ELF-1 (cell line): ENCODE measurements at regions not wholly inside any gene's neighbourhood (a gene's known extent, or its start where the extent isn't known, plus 50 kb on each side); places are given as distances from the start of the nearest gene placed in this dataset.

Source experiments
- DNase-seq: peaks from one replicate; pipeline ENCODE4 v3.0.0-alpha.2; 2016; ENCODE audit warnings: low read depth, low spot score

DNA sequence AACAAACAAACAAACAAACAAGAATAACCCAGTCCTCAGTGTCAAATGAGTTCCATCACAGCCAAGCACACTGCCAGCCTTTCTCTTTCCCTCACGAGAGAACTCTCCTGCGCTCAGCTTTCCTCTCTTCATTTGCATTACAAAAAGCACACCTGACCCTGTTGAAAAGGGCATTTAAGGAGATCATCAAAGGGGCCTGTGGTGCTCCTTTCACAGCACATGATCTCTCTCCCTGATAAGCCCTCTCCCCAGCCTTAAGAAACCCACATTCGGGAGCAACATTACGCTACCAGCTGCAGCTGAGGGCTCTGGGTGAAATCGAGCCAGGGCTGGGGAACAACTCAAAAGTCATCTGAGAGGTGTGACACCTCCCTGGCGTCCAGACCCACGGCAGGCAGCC, 165.6 kb upstream of the TMCC3 start:
- DNase-seq = peak; percentile 94

DNA sequence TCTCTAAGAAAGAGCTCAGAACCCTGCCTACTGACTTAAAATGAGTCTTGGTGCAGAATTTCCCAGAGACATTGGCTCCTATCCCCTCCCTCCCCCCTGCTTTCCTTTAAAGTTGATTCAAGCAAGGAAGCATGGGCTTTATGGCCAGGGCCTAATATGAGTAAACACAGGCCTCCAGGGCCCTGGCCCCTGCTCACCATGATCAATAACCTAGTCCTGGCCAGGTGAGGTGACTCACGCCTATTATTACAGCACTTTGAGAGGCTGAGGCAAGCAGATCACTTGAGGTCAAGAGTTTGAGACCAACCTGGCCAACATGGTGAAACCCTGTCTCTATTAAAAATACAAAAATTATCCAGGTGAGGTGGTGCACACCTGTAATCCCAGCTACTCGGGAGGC, 165.1 kb upstream of the TMCC3 start:
- DNase-seq = peak; percentile 13

DNA sequence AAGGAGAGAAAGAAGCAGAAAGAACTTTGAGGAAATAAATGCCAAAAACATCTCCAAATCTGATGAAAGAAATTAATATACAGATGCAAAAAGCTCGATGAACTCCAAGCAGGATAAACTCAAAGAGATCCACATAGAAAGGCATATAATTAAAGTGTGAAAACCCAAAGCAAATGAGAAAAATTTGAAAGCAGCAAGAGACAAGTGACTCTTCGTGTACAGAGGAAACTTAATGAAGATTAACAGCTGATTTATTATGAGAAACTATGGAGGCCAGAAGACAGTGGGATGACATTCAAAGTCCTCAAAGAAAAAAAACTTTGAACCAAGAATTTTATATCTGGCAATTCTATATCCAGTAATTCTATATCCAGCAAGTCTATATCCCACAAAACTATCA, 163.0 kb upstream of the TMCC3 start:
- no peak for DNase-seq

- DNase-seq = no peak
These were observed 162.0 kb upstream of the TMCC3 start for GRCh38 chr12:94812345-94812744.

DNA sequence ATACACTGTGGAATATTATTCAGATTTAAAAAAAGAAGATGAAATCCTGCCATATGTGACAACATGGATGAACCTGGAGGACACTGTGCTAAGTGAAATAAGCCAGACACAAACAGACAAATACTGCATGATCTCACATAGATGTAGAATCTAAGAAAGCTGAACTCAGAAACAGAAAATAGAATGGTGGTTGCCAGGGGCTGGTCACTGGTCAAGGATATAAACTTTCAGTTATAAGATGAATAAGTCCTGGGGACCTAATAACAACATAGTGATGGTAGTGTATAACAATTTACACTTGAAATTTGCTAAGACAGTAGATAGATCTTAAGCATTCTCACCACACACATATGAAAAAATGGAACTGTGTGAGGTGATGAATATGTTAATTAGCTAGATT, 161.3 kb upstream of the TMCC3 start:
- DNase-seq = no peak

DNA sequence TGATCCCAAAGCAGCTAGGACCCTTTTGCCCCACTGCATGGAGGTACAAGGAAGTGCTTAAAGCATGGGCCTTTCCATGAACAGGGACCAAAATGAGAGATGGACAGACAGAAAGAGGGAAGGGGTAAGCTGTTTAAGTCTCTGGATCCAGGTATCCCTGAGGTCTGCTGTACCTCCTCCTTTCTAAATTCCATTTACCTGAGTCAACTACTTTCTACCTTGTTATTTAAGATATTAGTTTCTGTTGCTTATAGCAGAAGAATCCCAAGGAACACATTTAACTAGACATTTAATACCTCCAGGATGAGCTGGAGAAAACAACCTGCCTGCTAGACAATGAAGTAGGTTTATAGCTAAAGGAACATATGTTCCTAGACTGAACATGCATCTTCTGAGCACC, 157.6 kb upstream of the TMCC3 start:
- DNase-seq = no peak

- no peak for DNase-seq
These were observed 156.3 kb upstream of the TMCC3 start for GRCh38 chr12:94806617-94807016.

- DNase-seq = no peak
These were observed 155.6 kb upstream of the TMCC3 start for GRCh38 chr12:94805749-94806529.

GRCh38 chr12:94803939-94804338, 153.6 kb upstream of the TMCC3 start:
- DNase-seq = no peak

GRCh38 chr12:94802796-94803195, 152.4 kb upstream of the TMCC3 start:
- no peak for DNase-seq

DNA sequence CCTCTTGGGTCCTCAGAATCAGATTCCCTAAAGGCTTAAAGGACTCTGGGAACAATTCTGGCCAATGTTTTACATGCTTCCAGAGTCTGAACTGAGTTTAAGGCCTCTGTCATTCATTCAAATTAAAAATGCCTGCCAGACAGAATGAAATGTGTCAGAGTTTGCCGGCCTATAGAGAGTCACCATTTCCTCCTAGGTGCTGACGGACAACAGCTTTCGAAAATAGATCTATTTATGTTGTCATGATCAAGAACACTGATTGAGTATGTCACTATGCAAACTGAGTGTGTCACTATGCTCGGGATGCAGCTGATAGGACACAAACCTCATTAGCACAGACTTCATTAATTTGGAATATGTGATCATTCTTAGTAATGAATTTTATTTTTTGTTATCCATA, 151.4 kb upstream of the TMCC3 start:
- DNase-seq = no peak

DNA sequence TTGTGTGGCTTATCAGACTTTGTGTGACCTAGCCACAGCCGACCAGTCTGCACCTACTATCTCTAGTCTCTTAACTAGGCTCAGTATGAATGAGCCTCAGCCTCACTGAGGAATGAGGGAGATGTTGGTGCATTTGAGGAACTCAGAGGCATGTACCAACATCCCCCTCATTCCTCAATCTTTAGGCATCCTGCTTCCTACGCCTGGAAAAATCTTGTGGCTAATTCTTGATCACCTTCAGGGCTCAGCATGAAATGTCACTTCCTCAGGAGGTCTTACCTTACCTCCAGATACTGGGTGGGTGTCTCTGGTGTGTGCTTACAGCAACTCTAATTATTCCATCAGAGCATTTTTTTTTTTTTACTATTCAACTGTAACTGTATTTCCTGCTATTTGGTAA, 148.8 kb upstream of the TMCC3 start:
- no peak for DNase-seq

DNA sequence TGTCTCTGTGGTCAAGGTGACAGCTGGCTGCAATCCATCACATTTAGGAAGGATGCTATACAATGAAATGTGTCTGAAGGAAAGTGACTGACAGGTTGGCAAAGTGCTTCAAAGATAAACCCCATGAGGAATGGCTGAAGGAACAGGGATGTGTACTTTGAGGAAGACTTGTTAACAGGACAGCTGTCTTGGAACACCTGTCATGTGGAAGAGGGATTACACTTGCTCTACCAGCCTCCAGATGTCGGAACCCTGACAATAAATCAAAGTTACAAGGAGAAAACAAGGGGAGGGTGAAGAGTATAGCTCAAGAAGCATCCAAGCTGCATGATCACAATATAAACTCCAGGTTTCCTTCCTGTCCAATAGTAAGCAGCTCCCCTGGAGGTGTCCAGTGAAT, 147.8 kb upstream of the TMCC3 start:
- no peak for DNase-seq

GRCh38 chr12:94795520-94795919, 145.2 kb upstream of the TMCC3 start:
- peak; percentile 71 for DNase-seq

- no peak for DNase-seq
These were observed 144.7 kb upstream of the TMCC3 start for GRCh38 chr12:94795044-94795443.

DNA sequence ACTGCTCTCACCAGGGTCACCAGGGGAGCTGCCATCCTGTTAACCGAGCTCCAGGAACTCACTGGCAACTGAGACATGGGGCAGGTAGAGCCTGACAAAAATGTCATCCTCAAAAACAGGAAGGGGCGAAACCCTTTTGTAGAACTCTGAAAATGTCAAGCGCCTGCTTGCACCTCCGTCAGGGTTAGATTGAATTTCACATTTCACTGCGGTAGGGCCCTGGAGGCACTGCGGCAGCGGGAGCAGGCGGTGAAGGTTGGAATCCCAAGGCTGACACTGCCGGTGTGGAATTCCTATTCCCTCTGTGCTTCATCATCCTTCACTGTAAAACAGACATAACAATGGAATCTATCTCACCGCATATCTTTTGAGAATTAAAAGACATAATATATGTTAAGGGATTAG, 142.8 kb upstream of the TMCC3 start:
- peak; percentile 83 for DNase-seq

DNA sequence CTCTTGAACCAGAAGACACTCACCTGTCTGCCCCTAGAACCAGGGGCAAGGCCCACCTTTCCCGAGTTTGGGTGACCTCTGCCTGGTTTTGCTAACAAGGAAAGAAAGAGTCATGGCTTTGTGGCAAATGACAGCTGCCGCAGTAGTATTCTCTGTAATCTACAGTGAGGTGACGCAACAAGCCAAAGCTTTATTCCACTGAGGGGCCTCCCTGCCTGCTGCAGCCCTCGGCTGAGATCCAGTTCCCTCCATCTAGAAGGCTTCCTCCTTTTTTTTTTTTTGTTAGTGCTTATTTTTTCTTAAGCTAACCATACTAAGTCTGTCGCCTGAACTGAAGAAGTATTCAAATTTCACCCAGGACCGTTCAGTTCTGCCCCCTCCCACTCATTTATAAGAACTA, 142.3 kb upstream of the TMCC3 start:
- peak; percentile 18 for DNase-seq

DNA sequence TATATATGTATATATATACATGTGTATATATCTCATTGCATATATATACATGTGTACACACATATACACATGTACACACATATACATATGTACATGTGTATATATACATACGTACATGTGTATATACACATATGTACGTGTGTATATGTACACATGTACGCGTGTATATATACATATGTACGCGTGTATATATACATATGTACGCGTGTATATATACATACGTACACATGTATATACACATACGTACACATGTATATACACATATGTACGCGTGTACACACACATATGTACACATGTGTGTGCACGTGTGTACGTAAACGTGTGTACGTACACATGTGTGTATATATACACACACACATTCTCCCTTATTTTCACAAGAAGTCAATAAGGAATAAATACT, 141.6 kb upstream of the TMCC3 start:
- no peak for DNase-seq

DNA sequence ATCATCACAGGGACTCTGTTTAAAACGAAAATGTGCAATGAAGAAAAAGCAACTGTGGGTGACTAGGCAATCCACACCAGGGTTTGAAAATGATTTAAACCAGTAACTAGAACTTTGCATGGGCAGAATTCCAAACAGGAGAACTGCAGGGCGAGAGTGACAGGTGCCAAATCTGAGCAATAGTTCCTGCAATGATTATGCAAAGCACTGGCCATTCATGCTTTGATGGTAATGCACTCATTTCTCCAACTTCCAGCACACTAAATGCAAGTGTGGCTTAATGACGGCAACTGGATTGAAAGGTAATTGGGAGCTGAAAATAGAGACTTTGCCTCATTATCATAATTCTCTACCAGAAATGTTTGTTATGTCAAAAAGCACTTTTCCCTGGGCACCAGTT, 140.5 kb upstream of the TMCC3 start:
- no peak for DNase-seq

DNA sequence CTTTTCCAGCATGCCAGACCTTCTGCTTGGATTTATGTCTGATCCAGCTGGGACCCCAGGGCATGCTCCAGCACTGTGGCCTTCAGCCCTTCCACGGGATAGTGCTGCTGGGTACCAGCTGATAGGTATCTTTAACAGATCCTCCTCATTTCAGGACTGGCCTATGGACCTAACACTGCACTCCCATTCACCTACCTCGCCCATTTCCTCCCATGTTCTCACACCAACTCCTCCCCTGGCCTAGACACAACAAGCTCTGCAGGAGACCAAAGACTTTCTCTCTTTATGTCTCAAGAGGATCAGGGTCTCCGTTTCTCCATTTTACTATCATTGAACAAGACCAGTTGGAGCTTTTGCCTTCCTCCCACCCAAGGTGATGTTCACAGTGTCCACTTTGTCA, 140.0 kb upstream of the TMCC3 start:
- DNase-seq = no peak

DNA sequence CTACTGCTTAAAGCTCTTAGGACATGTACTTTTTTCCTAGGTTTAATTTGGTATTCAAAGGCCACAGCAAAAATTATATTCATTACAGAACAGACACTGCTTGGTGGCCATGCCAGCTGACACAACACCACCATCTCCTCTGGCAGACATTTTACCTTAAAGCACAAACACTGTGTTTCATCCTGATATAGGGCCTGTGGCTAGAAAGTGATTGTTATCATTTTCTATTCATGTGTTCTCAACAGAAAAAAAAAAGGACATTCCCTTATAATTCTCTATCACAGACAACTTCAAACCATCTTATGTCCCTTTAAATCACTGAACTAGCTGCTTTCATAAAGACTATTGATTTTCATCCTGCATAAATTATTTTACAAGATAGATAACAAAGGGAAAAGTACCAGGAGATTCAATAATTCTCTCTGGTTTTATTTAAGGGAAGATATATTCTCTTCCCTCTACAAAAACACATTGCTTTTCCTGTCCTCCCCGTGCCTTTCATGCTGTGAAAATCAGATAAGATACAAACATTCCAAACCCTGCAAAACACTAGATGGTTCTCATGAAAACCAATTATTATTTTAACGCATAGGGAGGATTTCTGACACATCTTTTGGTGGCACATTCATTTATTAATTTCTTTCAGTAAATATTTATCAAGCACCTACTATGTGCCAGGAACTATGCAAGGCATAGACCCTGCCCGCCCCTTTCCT, 139.3 kb upstream of the TMCC3 start:
- DNase-seq = no peak

GRCh38 chr12:94788298-94788697, 137.9 kb upstream of the TMCC3 start:
- DNase-seq = no peak

DNA sequence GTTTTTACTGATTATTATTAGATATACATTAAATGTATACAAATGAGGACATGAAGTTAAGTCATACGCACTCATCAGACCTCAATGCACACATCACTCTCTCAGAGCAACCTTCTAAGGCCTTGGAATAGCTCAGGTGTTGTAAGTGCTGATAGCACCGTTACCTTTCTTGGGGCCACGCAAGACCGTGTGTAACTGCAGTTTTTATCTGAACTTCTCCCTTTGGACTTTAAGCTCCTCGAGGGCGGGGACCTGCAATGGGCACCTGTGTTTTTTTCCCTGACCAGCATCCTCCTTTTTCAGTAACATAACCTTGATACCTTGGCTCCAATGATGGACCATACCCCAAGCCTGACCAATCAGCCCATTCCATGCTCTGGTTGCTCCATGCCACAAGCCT, 136.5 kb upstream of the TMCC3 start:
- no peak for DNase-seq
